ENCODE measurements at regions not wholly inside any gene's neighbourhood (a gene's known extent, or its start where the extent isn't known, plus 50 kb on each side); places are given as distances from the start of the nearest gene placed in this dataset.

DNA sequence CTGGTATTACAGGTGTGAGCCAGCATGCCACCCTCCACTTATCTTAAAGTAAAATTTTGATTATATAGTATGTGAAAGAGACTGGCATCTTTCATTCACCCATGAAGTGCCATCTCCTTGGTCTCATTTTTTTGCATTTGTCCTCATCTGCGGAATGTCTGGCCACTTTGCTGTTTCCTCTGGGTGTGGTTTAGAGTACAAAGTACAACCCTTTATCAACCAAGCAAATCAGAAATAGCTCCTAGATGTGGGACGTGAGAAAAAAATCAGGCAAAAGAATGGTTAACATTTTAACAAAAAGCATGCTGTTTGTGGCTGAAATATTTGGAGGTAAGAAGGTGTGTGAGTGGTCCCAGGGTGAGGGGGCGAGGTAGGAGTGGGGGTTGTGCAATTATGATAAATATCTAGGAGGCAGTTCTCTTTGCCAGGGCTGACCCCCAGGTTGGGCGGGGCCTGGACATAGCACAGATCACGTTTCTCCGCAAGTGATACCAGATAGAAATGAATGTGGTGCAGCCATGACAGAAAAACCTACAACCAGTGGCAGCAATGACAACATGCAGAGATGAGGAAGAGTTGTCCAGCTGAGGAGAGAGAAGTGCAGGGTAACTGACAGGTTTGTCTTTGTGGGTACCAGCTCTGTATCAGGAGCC is 115.8 kb upstream of the SERTAD2 start:
- H3F3A ChIP-seq (replicated peaks; ENCODE audit: insufficient read depth) = peaks cover 30% of the 10 kb centered on the region
- no peak overlapping the region; the same call in 1 of the 2 replicates for H2AFZ ChIP-seq (ENCODE audit: low read depth)
- H3K9me2 ChIP-seq = no peaks in the 10 kb centered on the region
- 63% methylated on average over 6 of the region's 6 CpGs for WGBS (ENCODE audit: low lambda C conversion rate)
- no peak overlapping the region for H3K4me3 ChIP-seq (ENCODE audit: low read depth in 2 of 2, low read length in 1 of 2)
- no peaks in the 10 kb centered on the region for H3K27me3 ChIP-seq (ENCODE audit: insufficient read depth)
- peaks cover 4 to 22% of the 10 kb centered on the region in 2 experiments for H3K4me1 ChIP-seq (ENCODE audit: control insufficient read depth in 1 of 2, insufficient read depth in 2 of 2, low read depth in 1 of 2, low read length in 1 of 2)
- TF ChIP-seq PBX3 (IDR thresholded peaks at IDR 0.05) (no peak), USF1 (IDR thresholded peaks at IDR 0.05; ENCODE audit: borderline replicate concordance, low read depth) (no peak), JUND (IDR thresholded peaks at IDR 0.05) (no peak), MEF2A (IDR thresholded peaks at IDR 0.05; ENCODE audit: borderline replicate concordance, low read depth) (no peak), FOXM1 (IDR thresholded peaks at IDR 0.05; ENCODE audit: low read depth) (no peak), FOSL2 (IDR thresholded peaks at IDR 0.05; ENCODE audit: borderline replicate concordance, low read depth) (no peak), SMC3 (IDR thresholded peaks at IDR 0.05; ENCODE audit: low read depth, low read length) (no peak), USF2 (IDR thresholded peaks at IDR 0.05; ENCODE audit: borderline replicate concordance, low read depth, low read length) (no peak), CHD2 (IDR thresholded peaks at IDR 0.05; ENCODE audit: low read length, partially characterized antibody) (no peak), TCF12 (IDR thresholded peaks at IDR 0.05) (no peak), IRF3 (IDR thresholded peaks at IDR 0.05; ENCODE audit: low read depth, low read length) (no peak), TAF1 (IDR thresholded peaks at IDR 0.05; ENCODE audit: borderline replicate concordance, low read depth, low read length) (no peak), GABPA (IDR thresholded peaks at IDR 0.05; ENCODE audit: low read depth) (no peak), RCOR1 (IDR thresholded peaks at IDR 0.05; ENCODE audit: low read length) (no peak), FOXJ3 (CRISPR knock-in tag; IDR thresholded peaks at IDR 0.05) (no peak), RXRA (IDR thresholded peaks at IDR 0.05; ENCODE audit: borderline replicate concordance, low read depth) (no peak), RAD21 (IDR thresholded peaks at IDR 0.05; ENCODE audit: low read length) (no peak), NRF1 (IDR thresholded peaks at IDR 0.05; ENCODE audit: low read depth, low read length) (no peak)
- TF ChIP-seq, protein P1, sequence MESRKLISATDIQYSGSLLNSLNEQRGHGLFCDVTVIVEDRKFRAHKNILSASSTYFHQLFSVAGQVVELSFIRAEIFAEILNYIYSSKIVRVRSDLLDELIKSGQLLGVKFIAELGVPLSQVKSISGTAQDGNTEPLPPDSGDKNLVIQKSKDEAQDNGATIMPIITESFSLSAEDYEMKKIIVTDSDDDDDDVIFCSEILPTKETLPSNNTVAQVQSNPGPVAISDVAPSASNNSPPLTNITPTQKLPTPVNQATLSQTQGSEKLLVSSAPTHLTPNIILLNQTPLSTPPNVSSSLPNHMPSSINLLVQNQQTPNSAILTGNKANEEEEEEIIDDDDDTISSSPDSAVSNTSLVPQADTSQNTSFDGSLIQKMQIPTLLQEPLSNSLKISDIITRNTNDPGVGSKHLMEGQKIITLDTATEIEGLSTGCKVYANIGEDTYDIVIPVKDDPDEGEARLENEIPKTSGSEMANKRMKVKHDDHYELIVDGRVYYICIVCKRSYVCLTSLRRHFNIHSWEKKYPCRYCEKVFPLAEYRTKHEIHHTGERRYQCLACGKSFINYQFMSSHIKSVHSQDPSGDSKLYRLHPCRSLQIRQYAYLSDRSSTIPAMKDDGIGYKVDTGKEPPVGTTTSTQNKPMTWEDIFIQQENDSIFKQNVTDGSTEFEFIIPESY (IDR thresholded peaks at IDR 0.05; ENCODE audit: borderline replicate concordance, low read depth) = no peak
- TF ChIP-seq, protein P2, sequence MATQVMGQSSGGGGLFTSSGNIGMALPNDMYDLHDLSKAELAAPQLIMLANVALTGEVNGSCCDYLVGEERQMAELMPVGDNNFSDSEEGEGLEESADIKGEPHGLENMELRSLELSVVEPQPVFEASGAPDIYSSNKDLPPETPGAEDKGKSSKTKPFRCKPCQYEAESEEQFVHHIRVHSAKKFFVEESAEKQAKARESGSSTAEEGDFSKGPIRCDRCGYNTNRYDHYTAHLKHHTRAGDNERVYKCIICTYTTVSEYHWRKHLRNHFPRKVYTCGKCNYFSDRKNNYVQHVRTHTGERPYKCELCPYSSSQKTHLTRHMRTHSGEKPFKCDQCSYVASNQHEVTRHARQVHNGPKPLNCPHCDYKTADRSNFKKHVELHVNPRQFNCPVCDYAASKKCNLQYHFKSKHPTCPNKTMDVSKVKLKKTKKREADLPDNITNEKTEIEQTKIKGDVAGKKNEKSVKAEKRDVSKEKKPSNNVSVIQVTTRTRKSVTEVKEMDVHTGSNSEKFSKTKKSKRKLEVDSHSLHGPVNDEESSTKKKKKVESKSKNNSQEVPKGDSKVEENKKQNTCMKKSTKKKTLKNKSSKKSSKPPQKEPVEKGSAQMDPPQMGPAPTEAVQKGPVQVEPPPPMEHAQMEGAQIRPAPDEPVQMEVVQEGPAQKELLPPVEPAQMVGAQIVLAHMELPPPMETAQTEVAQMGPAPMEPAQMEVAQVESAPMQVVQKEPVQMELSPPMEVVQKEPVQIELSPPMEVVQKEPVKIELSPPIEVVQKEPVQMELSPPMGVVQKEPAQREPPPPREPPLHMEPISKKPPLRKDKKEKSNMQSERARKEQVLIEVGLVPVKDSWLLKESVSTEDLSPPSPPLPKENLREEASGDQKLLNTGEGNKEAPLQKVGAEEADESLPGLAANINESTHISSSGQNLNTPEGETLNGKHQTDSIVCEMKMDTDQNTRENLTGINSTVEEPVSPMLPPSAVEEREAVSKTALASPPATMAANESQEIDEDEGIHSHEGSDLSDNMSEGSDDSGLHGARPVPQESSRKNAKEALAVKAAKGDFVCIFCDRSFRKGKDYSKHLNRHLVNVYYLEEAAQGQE (IDR thresholded peaks at IDR 0.05; ENCODE audit: low read depth, low read length) = no peak
- no peaks in the 10 kb centered on the region for H3K9me3 ChIP-seq
- H3K4me2 ChIP-seq = no peak overlapping the region
- H4K20me1 ChIP-seq (ENCODE audit: insufficient read depth) = no peaks in the 10 kb centered on the region
- H3K36me3 ChIP-seq (replicated peaks in 1 of 2; ENCODE audit: control insufficient read depth in 1 of 2, insufficient read depth in 2 of 2, low read length in 1 of 2) = no peaks in the 10 kb centered on the region
- POLR2A ChIA-PET = interaction anchor here (2.7 kb wide), 1 partner anchor 116 kb away, joined by 20 read pairs; the partner anchor contains the start of gene SERTAD2
- no peak for DNase-seq
- no peaks in the 10 kb centered on the region for H3K79me2 ChIP-seq (ENCODE audit: insufficient read depth)
- H3K27ac ChIP-seq (ENCODE audit: low read depth in 2 of 2, low read length in 1 of 2) = no peak overlapping the region; a peak in 2 of 4 replicates
- CTCF ChIA-PET = interaction anchor here (1.0 to 1.7 kb wide), 6 partner anchors 11 to 182 kb away, joined by 3 to 4 read pairs (median 4); partner anchors contain the start of gene SERTAD2
- no peak overlapping the region for H3K9ac ChIP-seq
